NCI-H2081 treated with DMSO at 0.1 percent for 48 hours (cell line): ENCODE measurements at regions not wholly inside any gene's neighbourhood (a gene's known extent, or its start where the extent isn't known, plus 50 kb on each side); places are given as distances from the start of the nearest gene placed in this dataset.
"Not testable (repeated sequence)": the region's sequence is repeated elsewhere in the genome, so short reads cannot be mapped to it uniquely, and the experiment has no call there.

ENCODE experiments used
- DNase-seq: peaks from one replicate; lab custom pipeline; 2025; lab: John Stamatoyannopoulos, UW

- no peak for DNase-seq
Measured at GRCh38 chr5:119895066-119895465, 265.7 kb downstream of the FAM170A start.

GRCh38 chr5:119896826-119897536, 267.6 kb downstream of the FAM170A start:
- DNase-seq: no peak

GRCh38 chr5:119897537-119898370, 268.4 kb downstream of the FAM170A start:
- DNase-seq: no peak

GRCh38 chr5:119899981-119900380, 270.6 kb downstream of the FAM170A start:
- no peak for DNase-seq

GRCh38 chr5:119902593-119902992, 273.2 kb downstream of the FAM170A start:
- no peak for DNase-seq

- no peak for DNase-seq
Measured at GRCh38 chr5:119913425-119913824, 284.1 kb downstream of the FAM170A start.

- DNase-seq: no peak
Measured at GRCh38 chr5:119919279-119919678, 289.9 kb downstream of the FAM170A start.

- DNase-seq: no peak
Measured at GRCh38 chr5:119926301-119926700, 296.9 kb downstream of the FAM170A start.

GRCh38 chr5:119928974-119929373, 299.6 kb downstream of the FAM170A start:
- no peak for DNase-seq

- DNase-seq: no peak
Measured at GRCh38 chr5:119930490-119930889, 301.1 kb downstream of the FAM170A start.

GRCh38 chr5:119943148-119943547, 313.8 kb downstream of the FAM170A start:
- peak; percentile 2 for DNase-seq

GRCh38 chr5:119945691-119946090, 316.3 kb downstream of the FAM170A start:
- no peak for DNase-seq

GRCh38 chr5:119948162-119948561, 318.8 kb downstream of the FAM170A start:
- DNase-seq: no peak

- no peak for DNase-seq
Measured at GRCh38 chr5:119949426-119949999, 320.2 kb downstream of the FAM170A start.

- no peak for DNase-seq
Measured at GRCh38 chr5:119951330-119951934, 322.1 kb downstream of the FAM170A start.

GRCh38 chr5:119953474-119953873, 324.1 kb downstream of the FAM170A start:
- DNase-seq: no peak

GRCh38 chr5:119954106-119954505, 324.7 kb downstream of the FAM170A start:
- DNase-seq: no peak

GRCh38 chr5:119961993-119962392, 332.6 kb downstream of the FAM170A start:
- DNase-seq: no peak

- DNase-seq: no peak
Measured at GRCh38 chr5:119966028-119966427, 336.7 kb downstream of the FAM170A start.

- no peak for DNase-seq
Measured at GRCh38 chr5:119968690-119969089, 339.3 kb downstream of the FAM170A start.

GRCh38 chr5:119987077-119987476, 357.7 kb downstream of the FAM170A start:
- not testable (repeated sequence) for DNase-seq

- DNase-seq: no peak
Measured at GRCh38 chr5:119991625-119992024, 362.3 kb downstream of the FAM170A start.

- DNase-seq: no peak
Measured at GRCh38 chr5:119996128-119996527, 366.8 kb downstream of the FAM170A start.
